WI38 (cell line): ENCODE measurements at regions not wholly inside any gene's neighbourhood (a gene's known extent, or its start where the extent isn't known, plus 50 kb on each side); places are given as distances from the start of the nearest gene placed in this dataset.

Source experiments
- H3K4me3 ChIP-seq: 2 replicates; pipeline ENCODE4 v1.5.1; 2011; ENCODE audit warnings: low read depth, mild to moderate bottlenecking, control low read depth, low read length
- TF ChIP-seq, protein P1 (sequence below): IDR thresholded peaks from 2 replicates; pipeline ENCODE4 v1.5.1; 2012; ENCODE audit warnings: low read depth, mild to moderate bottlenecking, control low read depth, low read length

DNA sequence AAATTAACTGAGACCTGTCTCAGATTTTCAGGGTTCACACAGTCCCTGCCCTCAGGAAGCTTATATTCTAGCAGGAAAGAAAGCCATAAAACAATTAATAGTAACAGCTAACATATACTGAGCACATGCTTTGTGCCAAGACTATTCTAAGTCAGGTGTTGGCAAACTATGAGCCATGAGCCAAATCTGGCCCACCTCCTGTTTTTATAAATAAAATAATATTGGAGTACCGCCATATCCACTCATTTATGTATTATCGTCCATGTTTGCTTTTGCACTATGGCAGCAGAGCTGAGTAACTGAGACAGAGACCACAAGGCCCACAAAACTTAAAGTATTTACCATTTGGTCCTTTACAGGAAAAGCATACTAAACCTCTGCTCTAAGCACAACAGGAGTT lies 83.3 kb upstream of the TRIO start:
- TF ChIP-seq, protein P1, sequence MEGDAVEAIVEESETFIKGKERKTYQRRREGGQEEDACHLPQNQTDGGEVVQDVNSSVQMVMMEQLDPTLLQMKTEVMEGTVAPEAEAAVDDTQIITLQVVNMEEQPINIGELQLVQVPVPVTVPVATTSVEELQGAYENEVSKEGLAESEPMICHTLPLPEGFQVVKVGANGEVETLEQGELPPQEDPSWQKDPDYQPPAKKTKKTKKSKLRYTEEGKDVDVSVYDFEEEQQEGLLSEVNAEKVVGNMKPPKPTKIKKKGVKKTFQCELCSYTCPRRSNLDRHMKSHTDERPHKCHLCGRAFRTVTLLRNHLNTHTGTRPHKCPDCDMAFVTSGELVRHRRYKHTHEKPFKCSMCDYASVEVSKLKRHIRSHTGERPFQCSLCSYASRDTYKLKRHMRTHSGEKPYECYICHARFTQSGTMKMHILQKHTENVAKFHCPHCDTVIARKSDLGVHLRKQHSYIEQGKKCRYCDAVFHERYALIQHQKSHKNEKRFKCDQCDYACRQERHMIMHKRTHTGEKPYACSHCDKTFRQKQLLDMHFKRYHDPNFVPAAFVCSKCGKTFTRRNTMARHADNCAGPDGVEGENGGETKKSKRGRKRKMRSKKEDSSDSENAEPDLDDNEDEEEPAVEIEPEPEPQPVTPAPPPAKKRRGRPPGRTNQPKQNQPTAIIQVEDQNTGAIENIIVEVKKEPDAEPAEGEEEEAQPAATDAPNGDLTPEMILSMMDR = no peak
- no peak overlapping the region for H3K4me3 ChIP-seq

DNA sequence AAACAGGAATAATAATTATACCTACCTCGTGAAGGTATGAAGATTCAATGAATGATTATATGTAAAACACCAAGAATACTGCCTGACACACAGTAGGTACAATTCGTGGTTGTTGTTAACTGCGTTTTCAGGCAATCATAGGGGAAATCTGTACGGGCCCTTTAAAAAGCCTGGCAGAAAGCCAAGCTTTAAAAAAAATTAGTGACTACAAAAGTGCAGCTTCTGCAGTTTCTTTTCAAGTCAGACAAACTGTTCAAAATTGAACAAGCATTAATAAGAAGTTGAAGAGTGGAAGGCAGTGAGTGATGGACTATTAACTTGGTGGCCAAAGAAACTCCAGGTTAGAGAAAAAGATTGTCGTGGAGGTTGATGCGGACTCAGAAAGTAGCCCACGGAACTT lies 85.9 kb upstream of the TRIO start:
- TF ChIP-seq, protein P1 = no peak

DNA sequence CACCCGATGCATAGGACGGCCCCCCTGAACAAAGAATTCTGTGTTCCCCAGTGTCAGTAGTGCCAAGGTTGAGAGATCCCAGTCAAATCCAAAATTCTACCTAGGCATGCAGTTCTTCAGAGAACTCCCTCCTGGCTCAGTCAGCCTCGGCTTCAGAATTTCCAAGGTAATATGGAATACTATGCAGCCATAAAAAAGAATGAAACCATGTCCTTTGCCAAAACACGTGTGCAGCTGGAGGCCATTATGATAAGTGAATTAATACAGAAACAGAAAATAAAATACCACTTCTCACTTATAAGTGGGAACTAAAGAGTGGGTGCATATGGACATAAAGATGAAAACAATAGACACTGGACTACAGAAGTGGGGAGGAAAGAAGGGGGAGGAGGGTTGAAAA lies 87.1 kb upstream of the TRIO start:
- TF ChIP-seq, protein P1 = no peak
- no peak overlapping the region for H3K4me3 ChIP-seq

More for the DNA sequence above, 85.9 kb upstream of the TRIO start:
- no peak overlapping the region for H3K4me3 ChIP-seq

DNA sequence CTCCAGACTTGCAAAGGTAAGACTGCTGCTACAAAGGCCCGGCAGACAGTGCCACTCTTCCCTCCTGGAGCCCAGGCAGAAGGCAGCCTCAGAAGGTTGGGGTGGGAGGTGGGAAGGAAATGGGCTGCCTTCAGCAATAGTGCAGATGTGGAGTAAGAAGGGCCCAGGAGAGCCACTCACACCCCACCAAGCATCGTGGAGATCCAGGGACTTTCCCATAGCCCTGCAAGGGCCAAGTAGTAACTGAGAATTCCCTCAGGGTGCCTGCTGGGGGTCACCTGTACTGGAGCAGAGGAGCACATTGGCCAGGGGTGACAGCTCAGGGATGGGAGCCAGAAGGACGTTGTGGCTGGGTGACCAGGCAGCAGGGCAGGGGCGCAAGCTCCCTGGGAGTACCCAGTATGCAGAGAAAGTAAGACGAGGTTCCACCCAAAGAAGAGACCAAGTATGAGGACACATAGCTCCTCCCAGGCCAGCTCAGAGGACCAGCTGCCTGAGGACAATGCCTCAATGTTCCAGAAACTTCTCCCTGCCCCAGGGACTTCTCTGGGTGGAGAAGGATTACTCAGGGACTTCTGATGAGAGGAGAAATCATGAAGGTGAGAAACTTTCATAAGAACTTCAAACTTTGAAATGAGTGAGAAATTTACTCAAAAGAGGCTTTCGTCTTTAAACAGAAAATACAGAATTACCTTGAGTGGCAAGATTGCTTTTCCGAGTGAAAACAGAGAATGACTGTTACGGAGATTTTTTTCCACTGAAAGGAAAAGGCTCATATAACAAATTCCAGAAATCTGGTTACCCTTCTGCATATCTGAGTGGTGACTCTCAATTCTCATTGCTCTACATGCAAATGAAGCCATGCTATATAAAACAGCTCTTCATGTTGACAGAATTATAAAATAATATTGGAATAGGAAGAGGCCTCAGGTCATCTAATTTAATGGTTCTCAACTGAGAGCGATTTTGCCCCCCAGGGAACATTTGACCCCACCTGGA lies 87.9 kb upstream of the TRIO start:
- H3K4me3 ChIP-seq = peak overlapping the region; percentile 27
- TF ChIP-seq, protein P1 = no peak

DNA sequence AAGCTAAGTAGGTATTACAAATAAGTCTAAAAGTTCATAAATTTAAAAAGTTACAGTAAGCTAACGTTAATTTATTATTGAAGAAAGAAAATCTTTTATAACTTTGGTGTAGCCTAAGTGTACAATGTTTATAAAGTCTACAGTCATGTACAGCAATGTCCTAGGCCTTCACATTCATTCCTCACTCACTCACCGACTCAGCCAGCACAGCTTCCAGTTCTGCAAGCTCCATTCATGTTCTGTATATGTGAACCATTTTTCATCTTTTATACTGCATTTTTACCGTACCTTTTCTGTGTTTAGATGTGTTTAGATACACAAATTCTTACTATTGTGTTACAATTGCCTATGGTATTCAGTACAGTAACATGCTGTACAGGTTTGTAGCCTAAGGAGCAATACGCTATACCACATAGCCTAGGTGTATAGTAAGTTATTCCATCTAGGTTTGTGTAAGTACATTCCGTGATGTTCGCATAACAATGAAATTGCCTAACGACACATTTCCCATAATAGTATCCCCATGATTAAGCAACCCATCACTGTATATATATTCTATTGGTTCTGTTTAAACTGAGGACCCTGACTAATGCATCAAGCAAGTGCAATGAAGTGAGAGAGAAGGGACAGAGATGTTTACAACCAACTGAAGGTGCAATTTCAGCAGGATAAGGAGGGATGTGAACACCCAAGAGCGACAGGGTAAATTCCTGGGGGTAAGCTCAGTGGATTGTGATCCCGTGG lies 88.9 kb upstream of the TRIO start:
- TF ChIP-seq, protein P1 = no peak
- no peak overlapping the region for H3K4me3 ChIP-seq

DNA sequence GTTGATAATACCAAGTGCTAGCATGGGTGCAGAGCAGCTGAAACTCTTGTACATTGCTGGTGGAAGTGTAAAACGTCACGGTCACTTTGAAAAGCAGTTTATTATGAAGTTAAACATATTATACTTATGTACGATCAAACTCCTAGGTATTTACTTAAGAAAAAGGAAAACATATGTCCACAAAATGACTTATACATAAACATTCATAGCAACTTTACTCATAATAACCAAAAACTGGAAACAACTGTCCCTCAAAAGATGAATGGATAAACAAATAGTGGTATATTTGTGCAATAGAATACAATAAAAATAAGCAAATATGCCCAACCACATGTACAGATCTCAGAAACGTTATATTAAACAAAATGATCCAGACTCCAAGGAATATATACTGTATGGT lies 92.3 kb upstream of the TRIO start:
- TF ChIP-seq, protein P1 = no peak
- no peak overlapping the region for H3K4me3 ChIP-seq

DNA sequence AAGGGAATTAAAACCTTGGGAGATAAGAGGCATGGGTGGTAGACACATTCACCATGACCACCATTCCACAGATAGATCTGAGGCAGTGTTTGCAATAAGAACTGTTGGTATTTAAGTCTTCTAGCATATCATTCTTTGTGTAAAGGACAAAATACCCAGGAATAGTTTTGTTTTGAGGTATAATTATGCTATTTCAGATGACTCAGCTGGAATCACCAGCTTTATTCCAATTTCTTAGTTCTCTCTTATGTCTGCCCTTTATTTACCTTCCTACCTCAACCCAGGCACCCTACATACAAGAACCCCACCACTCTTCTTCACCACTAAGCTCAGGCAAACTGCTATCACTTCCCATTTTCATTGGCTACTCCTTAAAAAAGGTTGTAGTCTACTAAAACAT lies 94.7 kb upstream of the TRIO start:
- TF ChIP-seq, protein P1 = no peak

More for the DNA sequence above, 94.7 kb upstream of the TRIO start:
- H3K4me3 ChIP-seq = no peak overlapping the region
